ENCODE measurements at regions not wholly inside any gene's neighbourhood (a gene's known extent, or its start where the extent isn't known, plus 50 kb on each side); places are given as distances from the start of the nearest gene placed in this dataset.
"Not testable (repeated sequence)": the region's sequence is repeated elsewhere in the genome, so short reads cannot be mapped to it uniquely, and the experiment has no call there.

- TF ChIP-seq CTCF, POLR2A, EP300, POLR2AphosphoS5 (IDR thresholded peaks at IDR 0.05): not testable (repeated sequence)
Observed at GRCh38 chr10:128586599-128586998, 460.4 kb upstream of the MKI67 start.

Data from sigmoid colon (tissue), 4 donors.